ENCODE measurements at regions not wholly inside any gene's neighbourhood (a gene's known extent, or its start where the extent isn't known, plus 50 kb on each side); places are given as distances from the start of the nearest gene placed in this dataset.
"Not testable (repeated sequence)": the region's sequence is repeated elsewhere in the genome, so short reads cannot be mapped to it uniquely, and the experiment has no call there.

- FAIRE-seq (no peak), DNase-seq (ENCODE audit: low read depth in 1 of 2, low spot score in 1 of 2) (no peak), ATAC-seq (no peak)
- H3K4me3 ChIP-seq = no peak overlapping the region
- POLR2A ChIA-PET = no interaction called here
- H3K9me3 ChIP-seq = no peaks in the 10 kb centered on the region
- no peak overlapping the region for H3K27ac ChIP-seq
- TF ChIP-seq SMC3 (IDR thresholded peaks at IDR 0.05) (no peak), RFX5 (IDR thresholded peaks at IDR 0.05) (no peak), POLR2A (IDR thresholded peaks at IDR 0.05; ENCODE audit: low read length) (no peak), HEYL (CRISPR knock-in tag; IDR thresholded peaks at IDR 0.05) (no peak), ZSCAN20 (CRISPR knock-in tag; IDR thresholded peaks at IDR 0.05) (no peak), TFCP2L1 (CRISPR knock-in tag; IDR thresholded peaks at IDR 0.05) (no peak), FOSL2 (IDR thresholded peaks at IDR 0.05) (no peak), FOSL2 (CRISPR knock-in tag; IDR thresholded peaks at IDR 0.05) (no peak)
- no peaks in the 10 kb centered on the region for H3K4me1 ChIP-seq
- CTCF ChIA-PET = no interaction called here
- 31% methylated on average over 2 of the region's 2 CpGs for WGBS (ENCODE audit: missing lambda C conversion rate)
- H3K4me2 ChIP-seq = no peak overlapping the region
Measured at GRCh38 chrX:40530509-40530908, 50.3 kb upstream of the ATP6AP2 start.

GRCh38 chrX:40527543-40527942 lies 53.2 kb upstream of the ATP6AP2 start:
- CTCF ChIA-PET = interaction anchor here (1.7 kb wide), 1 partner anchor 16 kb away, joined by 4 read pairs; no protein-coding TSS in a partner anchor
- Histone ChIP-seq H3K9me3 (no peaks in the 10 kb centered on the region), H3K4me1 (no peaks in the 10 kb centered on the region), H3K27ac (no peak overlapping the region), H3K4me3 (no peak overlapping the region), H3K4me2 (no peak overlapping the region)
- no peak for FAIRE-seq
- DNase-seq (ENCODE audit: low read depth in 1 of 2, low spot score in 1 of 2) = no peak
- POLR2A ChIA-PET = no interaction called here
- no peak for TF ChIP-seq MAX (IDR thresholded peaks at IDR 0.05)
- no peak for TF ChIP-seq MAZ (IDR thresholded peaks at IDR 0.05; ENCODE audit: borderline replicate concordance, low read depth, low read length)
- TF ChIP-seq TP53 (CRISPR knock-in tag; IDR thresholded peaks at IDR 0.05) = no peak
- TF ChIP-seq RAD21 (conservative IDR thresholded peaks at IDR 0.05 in 1 of 2, IDR thresholded peaks at IDR 0.05 in 1 of 2) = no peak
- TF ChIP-seq ZFP36 (IDR thresholded peaks at IDR 0.05; ENCODE audit: borderline replicate concordance, partially characterized antibody) = no peak
- WGBS (ENCODE audit: missing lambda C conversion rate) = 51% methylated on average over 3 of the region's 3 CpGs
- ATAC-seq = no peak

- POLR2A ChIA-PET = no interaction called here
Measured at GRCh38 chrX:40526412-40526811, 54.4 kb upstream of the ATP6AP2 start.

DNA sequence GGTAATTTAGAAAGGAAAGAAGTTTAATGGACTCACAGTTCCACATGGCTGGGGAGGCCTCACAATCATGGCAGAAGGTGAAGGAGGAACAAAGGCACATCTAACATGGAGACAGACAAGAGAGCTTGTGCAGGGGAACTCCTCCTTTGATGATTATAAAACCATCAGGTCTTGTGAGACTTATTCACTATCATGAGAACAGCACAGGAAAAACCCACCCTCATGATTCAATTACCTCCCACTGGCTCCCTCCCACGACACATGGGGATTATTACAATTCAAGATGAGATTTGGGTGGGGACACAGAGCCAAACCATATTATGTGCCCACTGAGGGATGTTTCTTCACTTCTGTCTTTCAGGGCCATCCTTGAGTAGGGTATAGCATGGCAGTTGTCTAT lies 54.9 kb upstream of the ATP6AP2 start:
- H3K4me3 ChIP-seq; H3K4me1 ChIP-seq; H3K9me3 ChIP-seq; H3K27ac ChIP-seq; DNase-seq (ENCODE audit: low read depth in 1 of 2, low spot score in 1 of 2); POLR2A ChIA-PET; H3K4me2 ChIP-seq; ATAC-seq; FAIRE-seq: not testable (repeated sequence)
- CTCF ChIA-PET = interaction anchor here (1.7 kb wide), 1 partner anchor 18 kb away, joined by 4 read pairs; no protein-coding TSS in a partner anchor
- 6% methylated on average over 1 of the region's 1 CpG for WGBS (ENCODE audit: missing lambda C conversion rate)

More at GRCh38 chrX:40526412-40526811, 54.4 kb upstream of the ATP6AP2 start:
- no peak overlapping the region for H3K4me2 ChIP-seq
- H3K4me3 ChIP-seq = no peak overlapping the region
- 49% methylated on average over 2 of the region's 2 CpGs for WGBS (ENCODE audit: missing lambda C conversion rate)
- DNase-seq (ENCODE audit: low read depth in 1 of 2, low spot score in 1 of 2) (no peak), ATAC-seq (no peak), FAIRE-seq (no peak)
- no peaks in the 10 kb centered on the region for H3K4me1 ChIP-seq
- no peak overlapping the region for H3K27ac ChIP-seq
- TF ChIP-seq ZC3H11A (IDR thresholded peaks at IDR 0.05) (no peak), NR3C1 (IDR thresholded peaks at IDR 0.05) (no peak), HOXB13 (CRISPR knock-in tag; IDR thresholded peaks at IDR 0.05; ENCODE audit: low read depth) (no peak), NPAS2 (CRISPR knock-in tag; IDR thresholded peaks at IDR 0.05; ENCODE audit: borderline replicate concordance) (no peak), FOSB (CRISPR knock-in tag; IDR thresholded peaks at IDR 0.05) (no peak), SMC3 (IDR thresholded peaks at IDR 0.05) (no peak)
- TF ChIP-seq, protein P1, sequence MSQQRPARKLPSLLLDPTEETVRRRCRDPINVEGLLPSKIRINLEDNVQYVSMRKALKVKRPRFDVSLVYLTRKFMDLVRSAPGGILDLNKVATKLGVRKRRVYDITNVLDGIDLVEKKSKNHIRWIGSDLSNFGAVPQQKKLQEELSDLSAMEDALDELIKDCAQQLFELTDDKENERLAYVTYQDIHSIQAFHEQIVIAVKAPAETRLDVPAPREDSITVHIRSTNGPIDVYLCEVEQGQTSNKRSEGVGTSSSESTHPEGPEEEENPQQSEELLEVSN (IDR thresholded peaks at IDR 0.05; ENCODE audit: borderline replicate concordance, low read depth) = no peak
- CTCF ChIA-PET = interaction anchor here (1.7 kb wide), 1 partner anchor 17 kb away, joined by 4 read pairs; no protein-coding TSS in a partner anchor
- H3K9me3 ChIP-seq = no peaks in the 10 kb centered on the region

- no CpG with 5 or more reads among the region's 1 CpG for WGBS (ENCODE audit: missing lambda C conversion rate)
- peak in 1 of 2 experiments; percentile 24; a peak in 1 of 5 replicates for TF ChIP-seq RAD21 (conservative IDR thresholded peaks at IDR 0.05 in 1 of 2, IDR thresholded peaks at IDR 0.05 in 1 of 2)
- TF ChIP-seq HEYL (CRISPR knock-in tag; IDR thresholded peaks at IDR 0.05) = no peak
- no peak for ATAC-seq
Measured at GRCh38 chrX:40524423-40524822, 56.3 kb upstream of the ATP6AP2 start.

More at GRCh38 chrX:40524423-40524822, 56.3 kb upstream of the ATP6AP2 start:
- Histone ChIP-seq H3K4me1 (no peaks in the 10 kb centered on the region), H3K9me3 (no peaks in the 10 kb centered on the region), H3K27ac (no peak overlapping the region), H3K4me2 (no peak overlapping the region), H3K4me3 (no peak overlapping the region)
- DNase-seq (ENCODE audit: low read depth in 1 of 2, low spot score in 1 of 2) (no peak), FAIRE-seq (no peak)
- CTCF ChIA-PET = interaction anchor here (2.8 kb wide), 1 partner anchor 20 kb away, joined by 10 read pairs; no protein-coding TSS in a partner anchor
- POLR2A ChIA-PET = no interaction called here
